ENCODE measurements at regions not wholly inside any gene's neighbourhood (a gene's known extent, or its start where the extent isn't known, plus 50 kb on each side); places are given as distances from the start of the nearest gene placed in this dataset.

GRCh38 chr13:21913010-21913409, 242.1 kb downstream of the FGF9 start:
- no peak overlapping the region for H3K4me3 Mint-ChIP-seq
- Histone ChIP-seq H2AFZ (ENCODE audit: low read length) (no peak overlapping the region), H2BK12ac (ENCODE audit: insufficient read length, low read depth, low read length) (no peak overlapping the region), H3K4ac (ENCODE audit: low read depth, low read length) (no peak overlapping the region), H3K23me2 (ENCODE audit: insufficient read length, low read depth, low read length, poor library complexity, severe bottlenecking) (no peaks in the 10 kb centered on the region), H3K4me2 (ENCODE audit: insufficient read depth, insufficient read length, low read length) (no peak overlapping the region), H3K79me1 (ENCODE audit: insufficient read depth, low read depth, low read length, poor library complexity, severe bottlenecking) (no peaks in the 10 kb centered on the region), H3K27ac (ENCODE audit: insufficient read length, low read depth, low read length) (no peak overlapping the region), H2BK20ac (ENCODE audit: low read depth, low read length, poor library complexity, severe bottlenecking) (no peak overlapping the region), H3T11ph (ENCODE audit: low read length) (no peak overlapping the region), H4K91ac (ENCODE audit: insufficient read length, low read depth, low read length) (no peak overlapping the region), H4K20me1 (ENCODE audit: control insufficient read depth, insufficient read depth, insufficient read length) (no peaks in the 10 kb centered on the region), H3K79me2 (ENCODE audit: insufficient read depth, low read length) (no peaks in the 10 kb centered on the region), H4K8ac (replicated peaks; ENCODE audit: insufficient read length, low read depth, low read length) (no peak overlapping the region), H4K5ac (ENCODE audit: insufficient read length, low read depth, low read length) (no peak overlapping the region), H3K27me3 (ENCODE audit: insufficient read depth, low read length) (no peaks in the 10 kb centered on the region), H2BK120ac (ENCODE audit: low read depth, low read length, poor library complexity, severe bottlenecking) (no peak overlapping the region), H2BK5ac (ENCODE audit: insufficient read length, low read length) (no peak overlapping the region), H2BK15ac (ENCODE audit: low read depth, low read length) (no peak overlapping the region), H3K14ac (ENCODE audit: insufficient read depth, low read length) (no peak overlapping the region), H2AK5ac (ENCODE audit: insufficient read length, low read length) (no peak overlapping the region), H3K9me3 (ENCODE audit: control insufficient read depth, low read depth, low read length) (no peaks in the 10 kb centered on the region), H3K56ac (ENCODE audit: insufficient read length, low read depth, low read length) (no peak overlapping the region), H3K9ac (ENCODE audit: extremely low read depth, insufficient read length, low read length) (no peak overlapping the region), H3K4me1 (ENCODE audit: insufficient read depth, low read length) (peaks cover 2% of the 10 kb centered on the region; the same call in 1 of the 2 replicates), H3K23ac (ENCODE audit: insufficient read length, low read depth, low read length) (no peak overlapping the region), H3K18ac (ENCODE audit: insufficient read length, low read depth, low read length) (no peak overlapping the region)
- peaks cover 0 to 2% of the 10 kb centered on the region in 2 experiments; a peak in 2 of 5 replicates for H3K9me3 Mint-ChIP-seq
- peak; percentile 79 for DNase-seq
- H3K4me1 Mint-ChIP-seq, result peaks cover 11 to 20% of the 10 kb centered on the region in 2 experiments
- H3K36me3 Mint-ChIP-seq (ENCODE audit: insufficient read depth in 1 of 3, low read depth in 3 of 3), result peaks cover 0 to 3% (median 0%) of the 10 kb centered on the region in 3 experiments; a peak in 2 of 7 replicates
- peak; percentile 77 for TF ChIP-seq CTCF (conservative IDR thresholded peaks at IDR 0.05)
- H3K27ac Mint-ChIP-seq, result no peak overlapping the region
- no CpG with 5 or more reads among the region's 8 CpGs for WGBS (ENCODE audit: extremely low coverage, insufficient read length, low lambda C conversion rate)
- peaks cover 2% of the 10 kb centered on the region; the same call in 1 of the 2 replicates for H3K27me3 Mint-ChIP-seq (ENCODE audit: low read depth)
